ENCODE measurements at regions not wholly inside any gene's neighbourhood (a gene's known extent, or its start where the extent isn't known, plus 50 kb on each side); places are given as distances from the start of the nearest gene placed in this dataset.
"Not testable (repeated sequence)": the region's sequence is repeated elsewhere in the genome, so short reads cannot be mapped to it uniquely, and the experiment has no call there.

DNA sequence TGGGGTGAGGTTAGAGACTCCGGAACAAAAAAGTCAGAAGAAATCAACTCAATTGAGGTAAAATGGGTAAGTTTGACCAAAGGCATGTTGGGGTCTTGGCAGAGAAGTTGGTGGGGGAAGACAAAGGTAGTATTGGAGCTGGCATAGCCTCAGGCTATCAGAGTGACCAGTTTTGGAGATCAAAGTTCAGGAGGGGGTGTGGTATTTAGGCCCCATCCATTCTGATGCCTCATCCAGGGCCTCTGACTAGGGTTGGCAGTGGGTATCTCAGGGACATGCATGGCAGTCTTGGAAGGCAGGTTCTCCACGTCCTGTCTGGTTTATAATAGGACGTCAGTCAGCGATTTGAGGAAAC is 73.2 kb upstream of the TRABD2B start:
- DNase-seq (ENCODE audit: extremely low spot score), result no peak
- ChIA-PET CTCF (interaction anchor here (0.6 to 1.5 kb wide), 3 partner anchors 9 to 23 kb away, joined by 3 to 6 read pairs (median 3); no protein-coding TSS in a partner anchor), POLR2A (no interaction called here)
- TF ChIP-seq LEF1 (IDR thresholded peaks at IDR 0.05; ENCODE audit: borderline replicate concordance) (no peak), HDGF (IDR thresholded peaks at IDR 0.05; ENCODE audit: borderline replicate concordance) (no peak), ELF4 (IDR thresholded peaks at IDR 0.05) (no peak), FOXA1 (IDR thresholded peaks at IDR 0.05) (no peak), TARDBP (IDR thresholded peaks at IDR 0.05) (no peak)

DNA sequence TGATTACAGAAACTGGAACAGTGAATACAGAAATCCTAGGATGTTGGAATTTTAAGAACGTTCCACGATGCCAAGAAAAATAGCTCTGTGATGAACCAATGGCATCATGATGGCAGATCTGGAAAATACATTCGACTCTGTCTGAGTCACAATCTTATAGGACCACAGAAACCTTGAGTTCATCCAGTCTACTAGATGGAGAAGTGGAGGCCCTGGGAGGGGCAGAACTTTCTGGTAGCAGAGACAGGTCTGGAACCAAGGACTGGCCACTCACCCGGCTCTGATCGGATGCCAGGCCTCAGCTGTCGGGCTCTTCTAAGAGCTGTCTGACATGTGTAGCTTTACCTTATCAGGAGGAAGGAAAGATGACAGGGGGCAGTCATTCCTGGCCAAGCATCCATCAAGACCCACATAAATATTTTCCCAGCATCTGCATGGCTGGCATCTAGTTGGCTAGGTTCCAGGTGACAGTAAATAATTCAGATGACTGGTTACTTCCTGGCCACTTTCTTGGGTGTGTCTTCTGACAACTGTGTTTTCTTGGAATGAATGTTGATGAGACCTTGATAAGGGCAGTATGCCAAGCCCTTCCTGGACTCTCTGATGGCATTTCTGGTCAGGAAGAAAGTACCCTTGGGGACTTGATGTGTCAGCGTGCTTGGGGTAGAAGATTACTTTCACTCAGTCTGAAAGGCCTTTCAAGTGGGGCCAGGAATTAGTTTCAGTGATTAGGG is 72.6 kb upstream of the TRABD2B start:
- DNase-seq (ENCODE audit: extremely low spot score), result no peak
- TF ChIP-seq CTBP1 (IDR thresholded peaks at IDR 0.05; ENCODE audit: borderline replicate concordance), result no peak
- TF ChIP-seq, protein P1, sequence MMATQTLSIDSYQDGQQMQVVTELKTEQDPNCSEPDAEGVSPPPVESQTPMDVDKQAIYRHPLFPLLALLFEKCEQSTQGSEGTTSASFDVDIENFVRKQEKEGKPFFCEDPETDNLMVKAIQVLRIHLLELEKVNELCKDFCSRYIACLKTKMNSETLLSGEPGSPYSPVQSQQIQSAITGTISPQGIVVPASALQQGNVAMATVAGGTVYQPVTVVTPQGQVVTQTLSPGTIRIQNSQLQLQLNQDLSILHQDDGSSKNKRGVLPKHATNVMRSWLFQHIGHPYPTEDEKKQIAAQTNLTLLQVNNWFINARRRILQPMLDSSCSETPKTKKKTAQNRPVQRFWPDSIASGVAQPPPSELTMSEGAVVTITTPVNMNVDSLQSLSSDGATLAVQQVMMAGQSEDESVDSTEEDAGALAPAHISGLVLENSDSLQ (IDR thresholded peaks at IDR 0.05), result no peak
- no peak for TF ChIP-seq SUZ12 (IDR thresholded peaks at IDR 0.05)
- TF ChIP-seq ELF4 (IDR thresholded peaks at IDR 0.05), result no peak
- no peak for TF ChIP-seq BHLHE40 (IDR thresholded peaks at IDR 0.05; ENCODE audit: borderline replicate concordance)
- no peak for TF ChIP-seq ZNF384 (IDR thresholded peaks at IDR 0.05)
- TF ChIP-seq TARDBP (IDR thresholded peaks at IDR 0.05), result no peak
- no peak for TF ChIP-seq SP1 (IDR thresholded peaks at IDR 0.05)
- no peak for TF ChIP-seq LEF1 (IDR thresholded peaks at IDR 0.05; ENCODE audit: borderline replicate concordance)
- no peak for TF ChIP-seq L3MBTL2 (conservative IDR thresholded peaks at IDR 0.05)
- no peak for TF ChIP-seq NFRKB (IDR thresholded peaks at IDR 0.05)
- no peak for TF ChIP-seq FOXM1 (IDR thresholded peaks at IDR 0.05; ENCODE audit: borderline replicate concordance)
- no peak for TF ChIP-seq FOXK2 (IDR thresholded peaks at IDR 0.05)
- no peak for TF ChIP-seq FOXA1 (IDR thresholded peaks at IDR 0.05)
- no peak for TF ChIP-seq ARNT (IDR thresholded peaks at IDR 0.05)
- no peak for TF ChIP-seq HDGF (IDR thresholded peaks at IDR 0.05; ENCODE audit: borderline replicate concordance)
- ChIA-PET POLR2A (no interaction called here), CTCF (interaction anchor here (0.6 to 1.5 kb wide), 3 partner anchors 9 to 24 kb away, joined by 3 to 6 read pairs (median 3); no protein-coding TSS in a partner anchor)

DNA sequence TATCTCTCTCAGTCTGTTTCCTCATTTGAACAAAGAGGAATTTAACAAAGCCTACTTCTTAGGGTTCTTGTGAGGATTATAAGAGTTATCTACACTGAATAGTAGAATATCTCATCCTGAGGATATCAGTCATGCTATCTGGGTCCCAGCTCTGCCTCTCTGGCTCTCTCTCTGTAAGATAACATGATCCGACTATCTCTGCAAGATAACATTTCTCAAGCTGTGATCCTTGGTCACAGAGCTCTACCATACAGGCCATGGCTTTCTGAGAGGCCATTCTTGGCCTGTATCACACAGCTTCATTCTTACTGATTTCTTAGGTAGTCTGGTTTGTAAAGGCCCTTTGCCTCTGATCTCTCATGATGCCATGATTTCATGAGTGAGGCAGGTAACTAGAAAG is 71.0 kb upstream of the TRABD2B start:
- TF ChIP-seq FOXA1 (IDR thresholded peaks at IDR 0.05) (no peak), ELF4 (IDR thresholded peaks at IDR 0.05) (no peak), LEF1 (IDR thresholded peaks at IDR 0.05; ENCODE audit: borderline replicate concordance) (no peak), ZNF384 (IDR thresholded peaks at IDR 0.05) (no peak), BHLHE40 (IDR thresholded peaks at IDR 0.05; ENCODE audit: borderline replicate concordance) (no peak), TARDBP (IDR thresholded peaks at IDR 0.05) (no peak), NFRKB (IDR thresholded peaks at IDR 0.05) (no peak), ARNT (IDR thresholded peaks at IDR 0.05) (no peak), SP1 (IDR thresholded peaks at IDR 0.05) (no peak), FOXK2 (IDR thresholded peaks at IDR 0.05) (no peak), SUZ12 (IDR thresholded peaks at IDR 0.05) (no peak), FOXM1 (IDR thresholded peaks at IDR 0.05; ENCODE audit: borderline replicate concordance) (no peak), CTBP1 (IDR thresholded peaks at IDR 0.05; ENCODE audit: borderline replicate concordance) (no peak), HDGF (IDR thresholded peaks at IDR 0.05; ENCODE audit: borderline replicate concordance) (no peak), L3MBTL2 (conservative IDR thresholded peaks at IDR 0.05) (no peak)
- TF ChIP-seq, protein P1 (IDR thresholded peaks at IDR 0.05), result no peak
- ChIA-PET CTCF (interaction anchor here (1.2 kb wide), 1 partner anchor 13 kb away, joined by 3 read pairs; no protein-coding TSS in a partner anchor), POLR2A (no interaction called here)
- DNase-seq (ENCODE audit: extremely low spot score), result no peak

DNA sequence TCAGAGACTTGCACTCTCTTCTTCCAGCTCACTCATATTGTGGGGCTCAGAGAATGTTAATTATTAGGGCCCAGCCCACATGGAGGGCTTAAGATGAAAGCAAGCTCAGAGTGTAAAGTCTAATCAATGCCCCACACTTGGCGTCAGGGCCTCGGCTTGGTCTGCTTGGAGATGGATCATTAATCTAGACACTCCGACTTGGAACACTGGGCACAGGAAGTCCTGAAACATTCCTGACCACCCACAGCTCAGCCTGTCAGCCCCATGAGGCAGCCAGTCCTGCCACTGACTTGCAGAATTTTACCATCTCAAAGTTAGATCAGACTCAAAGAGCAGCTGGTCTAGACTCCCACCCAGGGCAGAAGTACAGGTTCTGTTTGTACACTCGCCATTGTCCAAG is 69.8 kb upstream of the TRABD2B start:
- TF ChIP-seq BHLHE40 (IDR thresholded peaks at IDR 0.05; ENCODE audit: borderline replicate concordance), result no peak
- no peak for TF ChIP-seq ZNF384 (IDR thresholded peaks at IDR 0.05)
- TF ChIP-seq SUZ12 (IDR thresholded peaks at IDR 0.05), result no peak
- no peak for TF ChIP-seq FOXK2 (IDR thresholded peaks at IDR 0.05)
- TF ChIP-seq SP1 (IDR thresholded peaks at IDR 0.05), result no peak
- no peak for TF ChIP-seq FOXA1 (IDR thresholded peaks at IDR 0.05)
- ChIA-PET CTCF (interaction anchor here (1.1 to 1.2 kb wide), 2 partner anchors 14 to 69 kb away, joined by 3 to 6 read pairs; partner anchors contain the start of gene TRABD2B), POLR2A (interaction anchor here (0.8 kb wide), 1 partner anchor 14 kb away, joined by 3 read pairs; no protein-coding TSS in a partner anchor)
- no peak for DNase-seq (ENCODE audit: extremely low spot score)

DNA sequence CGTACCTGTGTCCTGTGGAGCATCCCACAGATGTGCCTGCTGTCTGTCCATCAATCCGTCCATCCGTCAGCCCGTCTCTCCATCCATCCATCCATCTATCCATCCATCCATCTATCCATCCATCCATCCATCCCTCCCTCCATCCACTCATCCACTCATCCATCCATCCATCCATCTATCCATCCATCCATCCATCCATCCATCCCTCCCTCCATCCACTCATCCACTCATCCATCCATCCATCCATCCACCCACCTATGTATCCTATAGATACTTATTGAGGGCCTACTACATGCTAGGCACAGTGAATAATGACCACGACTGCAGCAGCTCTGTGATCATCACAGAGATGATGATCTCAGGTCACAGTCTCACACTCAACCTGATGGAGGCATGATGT is 67.5 kb upstream of the TRABD2B start:
- CTCF ChIA-PET; POLR2A ChIA-PET; DNase-seq (ENCODE audit: extremely low spot score): not testable (repeated sequence)

DNA sequence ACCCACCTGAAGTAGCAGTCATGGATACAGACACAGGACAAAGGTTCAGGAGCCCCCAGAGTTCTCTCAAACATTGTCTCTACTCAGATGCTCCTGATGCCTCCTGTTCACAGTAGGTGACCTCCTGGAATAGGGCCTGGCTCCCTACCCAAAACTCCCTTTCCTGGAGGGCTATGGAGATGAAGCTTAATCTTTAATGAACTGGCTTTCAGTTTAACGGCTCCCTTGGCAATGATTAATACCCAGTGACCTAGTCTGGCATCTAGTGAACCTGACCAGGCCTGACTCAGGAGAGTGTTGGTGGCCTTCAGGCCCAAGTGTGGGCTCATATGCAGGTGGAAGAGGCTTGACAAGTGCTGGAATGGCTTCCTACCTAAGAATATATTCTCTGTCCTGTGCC is 65.2 kb upstream of the TRABD2B start:
- TF ChIP-seq ZNF384 (IDR thresholded peaks at IDR 0.05) (no peak), L3MBTL2 (conservative IDR thresholded peaks at IDR 0.05) (no peak), ARNT (IDR thresholded peaks at IDR 0.05) (no peak), FOXM1 (IDR thresholded peaks at IDR 0.05; ENCODE audit: borderline replicate concordance) (no peak), NFRKB (IDR thresholded peaks at IDR 0.05) (no peak), FOXA1 (IDR thresholded peaks at IDR 0.05) (no peak), CTBP1 (IDR thresholded peaks at IDR 0.05; ENCODE audit: borderline replicate concordance) (no peak), SUZ12 (IDR thresholded peaks at IDR 0.05) (no peak), LEF1 (IDR thresholded peaks at IDR 0.05; ENCODE audit: borderline replicate concordance) (no peak), ELF4 (IDR thresholded peaks at IDR 0.05) (no peak), SP1 (IDR thresholded peaks at IDR 0.05) (no peak), HDGF (IDR thresholded peaks at IDR 0.05; ENCODE audit: borderline replicate concordance) (no peak), FOXK2 (IDR thresholded peaks at IDR 0.05) (no peak), BHLHE40 (IDR thresholded peaks at IDR 0.05; ENCODE audit: borderline replicate concordance) (no peak), TARDBP (IDR thresholded peaks at IDR 0.05) (no peak)
- TF ChIP-seq, protein P1 (IDR thresholded peaks at IDR 0.05), result no peak
- DNase-seq (ENCODE audit: extremely low spot score), result no peak
- CTCF ChIA-PET, result interaction anchor here (0.8 to 3.9 kb wide), 8 partner anchors 12 to 325 kb away, joined by 3 to 36 read pairs (median 4); partner anchors contain the start of gene TRABD2B
- POLR2A ChIA-PET, result interaction anchor here (0.7 to 1.2 kb wide), 3 partner anchors 14 to 65 kb away, joined by 3 read pairs; partner anchors contain the start of gene TRABD2B
